Esophagus mucosa (tissue), 1 donor: ENCODE measurements at regions not wholly inside any gene's neighbourhood (a gene's known extent, or its start where the extent isn't known, plus 50 kb on each side); places are given as distances from the start of the nearest gene placed in this dataset.

ENCODE experiments used
- ATAC-seq: fragments of 200-7000 bp; cut with Tn5 transposase; one replicate; pipeline ENCODE4 v1.9.1; 2020
- donor health status: DM: yes; HTN: yes; CAD: no.

DNA sequence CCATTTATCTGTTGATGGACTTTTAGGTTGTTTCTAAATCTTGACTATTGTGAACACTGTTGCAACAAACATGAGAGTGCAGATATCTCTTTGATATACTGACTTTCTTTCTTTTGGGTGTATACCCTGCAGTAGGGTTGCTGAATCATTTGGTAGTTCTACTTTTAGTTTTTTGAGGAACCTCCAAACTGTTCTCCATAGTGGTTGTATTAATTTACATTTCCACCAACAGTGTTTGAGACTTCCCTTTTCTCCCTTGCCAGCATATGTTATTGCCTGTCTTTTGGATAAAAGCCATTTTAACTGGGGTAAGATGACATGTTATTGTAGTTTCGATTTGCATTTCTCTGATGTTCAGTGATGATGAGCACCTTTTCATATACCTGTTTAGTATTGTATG is 330.0 kb downstream of the DDX10 start:
- no peak for ATAC-seq

DNA sequence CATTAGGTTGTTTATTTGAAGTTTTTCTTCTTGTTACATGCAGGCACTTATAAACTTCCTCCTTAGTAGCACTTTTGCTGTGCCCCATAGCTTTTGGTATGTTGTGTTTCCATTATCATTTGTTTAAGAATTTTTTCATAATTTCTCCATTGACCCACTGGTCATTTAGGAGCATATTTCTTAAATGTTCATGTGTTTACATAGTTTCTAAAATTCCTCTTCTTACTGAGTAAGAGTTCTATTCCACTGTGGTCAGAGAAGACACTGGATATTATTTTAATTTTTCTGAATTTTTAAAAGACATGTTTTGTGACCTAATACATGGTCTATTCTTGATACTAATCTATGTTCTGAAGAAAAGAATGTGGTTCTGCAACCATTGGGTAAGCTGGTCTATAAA is 333.0 kb downstream of the DDX10 start:
- ATAC-seq: no peak

DNA sequence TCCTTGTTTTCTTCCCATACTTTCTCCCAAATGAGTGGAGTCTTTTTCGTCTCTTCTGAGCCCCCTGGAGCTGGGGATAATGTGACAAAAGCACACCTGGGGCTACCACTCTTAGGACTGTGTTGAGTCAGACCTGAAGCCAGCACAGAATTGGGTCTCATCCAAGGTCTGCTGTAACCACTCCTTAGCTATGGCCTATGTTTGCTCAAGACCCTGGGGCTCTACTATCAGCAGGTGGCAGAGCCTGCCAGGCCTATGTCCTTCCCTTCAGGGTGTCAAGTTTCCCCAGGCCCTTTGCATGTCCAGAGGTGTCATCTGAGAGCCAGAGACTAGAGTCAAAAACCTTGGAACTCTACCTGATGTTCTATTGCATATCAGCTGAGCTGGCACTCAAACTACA is 335.7 kb downstream of the DDX10 start:
- ATAC-seq: no peak

DNA sequence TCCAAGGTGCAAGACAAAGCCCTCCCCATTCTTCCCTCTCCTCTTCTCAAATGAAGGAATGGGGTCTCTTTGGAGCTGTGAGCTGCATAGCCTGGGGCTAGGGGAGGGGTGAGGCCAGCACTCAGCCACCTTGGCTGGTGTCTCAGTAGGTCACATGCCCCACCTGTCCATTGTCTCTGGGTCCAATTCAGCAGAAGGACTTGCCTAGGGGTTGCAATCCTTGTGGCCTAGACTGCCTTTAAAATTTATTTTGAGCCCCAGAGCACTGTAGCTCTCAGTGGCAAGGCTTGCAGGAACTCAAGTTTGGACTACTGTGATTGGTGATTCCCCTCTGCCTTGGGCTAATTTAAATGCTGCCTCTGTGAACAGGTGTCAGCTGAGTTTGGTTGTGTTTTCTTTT is 336.7 kb downstream of the DDX10 start:
- no peak for ATAC-seq

DNA sequence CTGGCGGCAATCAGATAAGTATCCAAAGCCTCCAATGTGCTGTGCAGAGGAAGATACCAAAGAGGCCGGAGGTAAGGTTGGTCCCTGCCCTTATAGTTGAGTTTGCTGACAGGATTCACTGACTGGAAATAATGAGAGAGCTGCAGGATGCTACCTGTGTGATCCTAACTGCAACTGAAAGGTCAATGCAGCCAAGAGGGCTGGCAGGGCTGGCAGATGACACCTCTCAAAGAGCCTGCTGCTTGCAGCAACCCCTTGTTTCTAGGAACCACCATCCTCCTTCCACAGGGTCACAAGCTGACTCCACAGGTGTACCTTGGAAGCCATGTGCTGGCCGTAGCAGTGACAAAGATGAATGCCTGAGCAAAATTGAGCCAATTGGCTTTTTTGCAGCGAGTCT is 348.1 kb downstream of the DDX10 start:
- no peak for ATAC-seq

DNA sequence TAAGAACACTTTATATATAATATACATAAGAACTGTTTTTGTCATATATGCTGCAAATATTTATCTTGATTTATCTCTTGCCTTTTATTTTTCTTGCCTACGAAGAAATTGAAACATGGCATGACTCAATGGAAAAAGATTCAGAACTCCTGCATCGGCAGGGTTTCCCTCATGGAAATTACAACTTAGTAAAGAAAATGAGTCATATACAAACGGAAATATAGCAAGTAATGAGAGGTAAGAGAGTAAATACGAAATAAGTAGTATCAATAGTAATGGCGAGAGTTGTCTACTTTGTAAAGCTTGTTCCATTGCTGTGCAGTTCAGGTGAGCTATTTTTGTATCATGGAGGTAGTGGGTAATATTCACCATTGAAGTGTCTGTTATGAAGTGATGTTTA is 350.4 kb downstream of the DDX10 start:
- no peak for ATAC-seq

DNA sequence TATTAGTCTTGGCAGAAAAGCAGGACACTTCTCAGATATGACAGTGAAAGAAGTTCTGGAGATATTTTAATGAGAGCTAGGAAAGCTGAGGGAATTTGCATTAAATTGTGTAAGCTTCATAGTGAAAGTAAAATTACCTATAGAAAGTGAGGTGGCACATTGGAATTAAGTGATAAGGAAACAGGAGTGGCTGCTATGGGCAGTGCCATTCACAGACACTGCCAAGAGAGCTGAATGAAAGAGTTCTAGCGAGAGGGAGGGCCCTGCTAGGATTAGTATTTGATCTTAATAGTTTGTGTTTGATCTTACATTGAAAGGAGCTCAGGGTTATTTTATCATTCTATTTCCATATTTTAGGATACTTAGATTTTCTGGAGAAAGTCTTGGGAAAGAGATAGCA is 351.9 kb downstream of the DDX10 start:
- no peak for ATAC-seq

DNA sequence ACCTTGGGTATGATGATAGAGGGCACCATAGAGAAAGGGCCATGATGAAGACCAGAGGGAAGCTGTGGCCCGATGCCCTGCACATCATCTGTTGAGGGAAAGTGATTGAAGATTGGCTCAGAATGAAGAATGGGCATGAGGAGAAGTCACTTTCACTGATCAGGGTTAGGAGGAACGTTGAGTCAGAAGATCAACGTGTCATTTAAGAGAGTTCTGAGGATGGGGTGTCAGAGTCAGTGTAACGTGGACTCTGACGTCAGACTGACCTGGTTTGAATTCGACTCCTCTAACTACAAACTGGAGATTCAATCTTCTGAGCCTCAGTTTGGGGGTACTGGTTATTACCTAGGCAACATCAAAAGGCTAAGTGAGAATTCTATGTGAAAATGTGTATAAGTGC is 352.6 kb downstream of the DDX10 start:
- ATAC-seq: no peak

DNA sequence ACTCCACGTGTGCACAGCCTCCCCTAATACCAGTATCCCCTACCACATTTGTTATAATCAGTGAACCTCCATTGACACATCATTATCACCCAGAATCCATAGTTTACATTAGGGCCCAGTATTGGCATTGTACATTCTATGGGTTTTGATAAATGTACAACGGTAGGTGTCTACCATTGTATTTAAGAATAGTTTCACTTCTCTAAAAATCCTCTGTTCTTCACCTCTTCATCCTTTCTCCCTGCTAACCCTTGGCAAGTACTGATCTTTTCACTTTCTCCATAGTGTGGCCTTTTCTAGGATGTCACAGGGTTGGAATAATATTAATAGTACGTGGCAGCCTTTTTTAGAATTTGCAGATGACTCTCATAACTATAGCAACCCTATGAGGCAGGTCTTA is 353.8 kb downstream of the DDX10 start:
- ATAC-seq: no peak

DNA sequence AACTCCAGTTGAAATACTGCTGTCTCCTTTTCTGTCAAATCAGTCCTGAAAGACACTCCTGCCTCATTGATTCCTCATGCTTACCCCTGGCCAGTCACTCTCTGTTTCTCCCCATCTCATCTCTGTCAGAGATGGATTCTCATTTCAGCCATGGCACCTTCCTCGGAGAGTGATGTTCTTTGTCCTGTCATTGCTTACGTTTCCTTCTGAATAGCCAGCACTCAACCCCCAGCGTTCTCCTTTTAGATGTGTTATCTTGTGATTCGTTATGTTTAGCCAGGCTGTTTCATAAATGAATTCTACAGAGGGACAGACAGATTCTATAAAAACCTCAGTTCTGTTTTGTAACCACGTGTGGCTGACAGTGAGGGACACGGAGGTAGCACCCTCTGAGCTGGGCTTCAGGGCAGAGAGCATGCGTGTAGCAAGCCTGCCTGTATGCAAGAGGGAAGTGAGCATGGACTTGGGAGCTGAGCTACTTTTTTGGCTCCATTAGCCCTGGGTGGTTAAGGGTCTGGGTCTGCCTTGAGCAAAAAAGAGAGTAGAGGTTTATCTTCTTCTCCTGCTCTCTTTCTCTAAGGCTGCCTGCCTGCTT is 354.6 kb downstream of the DDX10 start:
- ATAC-seq: no peak

DNA sequence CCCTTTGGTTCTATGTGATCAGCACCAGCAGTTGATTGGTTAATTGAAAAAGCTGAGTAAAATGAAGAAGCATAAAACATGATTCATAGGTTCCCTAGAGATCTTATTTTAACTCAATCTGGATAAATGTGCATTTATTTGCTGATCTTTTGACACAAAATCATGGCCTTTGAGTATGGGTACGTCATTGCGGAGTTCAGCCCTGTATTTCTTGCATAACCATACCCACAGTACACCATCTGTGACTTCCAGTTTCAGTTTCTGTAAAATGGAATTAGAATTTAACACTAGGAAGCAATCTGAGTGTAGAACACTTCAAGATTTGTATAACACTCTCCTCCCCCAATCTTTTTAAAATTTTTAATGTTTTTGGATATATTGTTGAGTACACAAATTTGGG is 358.2 kb downstream of the DDX10 start:
- ATAC-seq: no peak

DNA sequence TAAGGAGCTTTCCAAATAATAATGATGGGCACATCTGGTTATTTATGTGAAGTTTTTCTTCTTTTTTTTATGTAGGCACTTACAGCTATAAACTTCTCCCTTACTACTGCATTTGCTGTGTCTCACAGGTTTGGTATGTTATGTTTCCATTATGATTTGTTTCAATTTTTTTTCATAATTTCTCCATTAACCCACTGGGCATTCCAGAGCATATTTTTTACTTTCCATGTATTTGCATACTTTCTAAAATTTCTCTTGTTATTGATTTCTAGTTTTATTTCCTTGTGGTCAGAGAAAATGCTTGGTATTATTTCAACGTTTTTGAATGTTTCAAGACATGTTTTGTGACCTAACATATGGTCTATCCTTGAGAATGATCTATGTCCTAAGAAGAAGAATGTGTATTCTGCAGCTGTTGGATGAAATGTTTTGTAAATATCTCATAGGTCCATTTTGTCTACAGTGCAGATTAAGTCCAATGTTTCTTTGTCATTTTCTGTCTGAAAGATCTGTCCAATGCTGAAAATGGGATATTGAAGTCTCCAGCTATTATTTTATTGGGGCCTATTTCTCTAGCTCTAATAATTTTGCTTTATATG is 362.1 kb downstream of the DDX10 start:
- ATAC-seq: no peak

DNA sequence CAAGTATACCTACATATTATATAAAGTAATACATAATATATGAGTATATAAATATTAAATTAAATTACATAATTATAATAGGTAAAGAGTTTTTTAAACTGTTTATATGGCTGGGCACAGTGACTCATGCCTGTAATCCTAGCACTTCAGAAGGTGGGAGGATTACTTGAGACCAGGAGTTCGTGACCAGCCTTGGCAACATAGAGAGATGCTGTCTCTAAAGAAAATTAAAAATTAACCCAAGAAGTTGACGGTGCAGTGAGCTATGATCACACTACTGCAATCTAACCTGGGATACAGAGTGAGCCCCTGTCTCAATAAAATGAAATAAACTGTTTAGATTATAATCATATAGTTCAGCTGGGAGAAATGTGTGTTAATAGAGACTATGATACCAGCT is 363.0 kb downstream of the DDX10 start:
- ATAC-seq: no peak

DNA sequence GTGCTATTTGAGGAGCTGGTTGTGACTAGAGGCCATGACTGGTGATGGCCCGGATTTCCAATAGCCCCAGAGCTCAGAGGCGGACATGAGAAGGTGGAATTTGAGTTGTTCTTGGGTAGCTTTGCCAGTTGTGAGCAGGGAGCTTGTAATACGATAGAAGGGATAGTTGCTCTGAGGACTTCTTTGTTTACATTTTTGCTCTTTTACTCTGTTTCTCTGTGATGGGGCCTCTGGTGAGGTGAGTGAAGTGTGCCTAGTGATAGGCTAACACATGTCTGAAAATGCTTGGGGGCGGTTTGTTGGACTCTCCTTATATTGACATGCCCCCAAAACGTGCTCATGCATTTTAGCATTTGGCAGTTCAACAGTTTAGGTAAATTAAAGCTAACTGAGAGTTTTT is 365.1 kb downstream of the DDX10 start:
- ATAC-seq: no peak

DNA sequence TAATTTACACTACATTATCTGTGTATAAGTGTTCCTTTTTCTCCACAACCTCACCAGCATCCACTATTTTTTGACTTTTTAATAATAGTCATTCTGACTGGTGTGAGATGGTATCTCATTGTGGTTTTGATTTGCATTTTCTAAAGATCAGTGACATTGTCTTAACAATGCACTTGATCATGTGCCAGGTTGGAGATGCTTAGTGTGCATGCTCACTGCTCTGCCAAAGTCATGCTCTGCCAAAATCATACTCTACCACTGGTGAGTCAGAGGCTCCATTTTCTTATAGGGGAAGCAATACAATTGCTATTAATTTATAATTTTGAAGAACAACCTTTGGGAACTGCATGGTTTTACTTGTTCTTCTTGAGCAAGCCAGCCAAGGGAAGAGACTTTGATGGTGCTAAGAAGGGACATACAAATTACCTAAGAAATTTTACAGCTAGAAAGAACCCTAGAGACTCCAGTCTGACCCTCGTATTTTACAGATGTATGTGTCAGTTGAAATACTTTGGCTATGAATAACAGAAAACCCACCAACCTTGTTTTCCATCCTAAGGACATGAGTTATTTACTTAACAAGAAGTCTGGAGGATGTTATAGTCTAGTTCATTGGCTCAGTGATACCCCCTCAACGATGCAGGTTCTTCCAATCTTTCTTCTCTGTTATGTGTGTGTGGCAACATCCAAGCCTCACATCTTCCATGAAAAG is 368.9 kb downstream of the DDX10 start:
- peak; percentile 65 for ATAC-seq

DNA sequence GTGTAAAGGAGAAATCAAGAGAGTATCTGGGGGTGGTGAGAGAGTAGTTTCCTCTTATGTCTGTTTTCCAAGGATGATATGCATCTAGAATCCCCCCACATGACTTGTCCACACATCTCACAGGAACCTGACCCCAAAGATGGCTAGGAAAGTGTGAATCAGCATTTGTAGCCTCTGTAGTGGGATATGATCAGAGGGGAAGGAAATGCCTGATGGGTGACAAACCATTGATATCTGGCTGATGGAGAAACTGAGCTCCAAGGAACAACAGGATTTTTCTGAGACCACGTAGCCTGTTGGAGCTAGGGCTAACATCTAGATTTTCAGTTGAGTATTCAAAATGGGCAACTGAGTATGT is 369.4 kb downstream of the DDX10 start:
- ATAC-seq: no peak

DNA sequence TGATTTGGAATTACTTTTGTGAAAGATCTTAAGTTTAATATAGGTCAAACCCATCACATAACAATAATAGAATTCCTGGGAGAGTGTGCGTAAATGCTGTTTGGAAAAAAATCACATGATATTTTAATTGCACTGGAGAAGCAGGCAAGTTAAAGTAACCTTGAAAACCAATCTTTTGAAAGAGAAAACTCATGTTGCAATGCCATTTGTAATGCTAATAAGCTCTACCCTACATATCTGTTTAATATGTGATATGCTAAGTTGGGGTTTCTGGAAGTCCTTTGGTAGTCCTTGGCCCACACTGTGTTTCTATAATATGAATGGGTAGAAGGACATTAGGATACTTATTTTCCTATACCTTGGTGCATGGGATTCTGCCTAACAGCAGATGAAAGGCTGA is 370.4 kb downstream of the DDX10 start:
- no peak for ATAC-seq

DNA sequence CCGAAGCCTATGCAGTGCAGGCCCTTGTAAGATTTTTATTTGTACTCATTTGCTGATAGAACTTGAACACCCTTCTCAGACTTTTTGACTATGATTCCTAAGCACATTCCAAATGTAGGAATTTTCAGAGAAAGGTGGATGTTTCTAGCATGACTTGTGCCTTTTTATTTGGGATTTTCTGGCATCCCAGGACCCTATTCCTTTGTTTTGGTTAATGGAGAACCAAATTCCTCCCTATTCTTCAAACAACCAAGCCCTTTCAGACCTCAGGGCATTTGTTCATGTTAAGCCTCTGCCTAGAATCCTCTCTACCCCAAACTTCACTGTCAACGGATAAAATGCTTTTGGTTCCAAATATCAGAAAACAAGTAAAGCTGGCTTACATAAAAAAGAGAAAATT is 371.1 kb downstream of the DDX10 start:
- no peak for ATAC-seq

DNA sequence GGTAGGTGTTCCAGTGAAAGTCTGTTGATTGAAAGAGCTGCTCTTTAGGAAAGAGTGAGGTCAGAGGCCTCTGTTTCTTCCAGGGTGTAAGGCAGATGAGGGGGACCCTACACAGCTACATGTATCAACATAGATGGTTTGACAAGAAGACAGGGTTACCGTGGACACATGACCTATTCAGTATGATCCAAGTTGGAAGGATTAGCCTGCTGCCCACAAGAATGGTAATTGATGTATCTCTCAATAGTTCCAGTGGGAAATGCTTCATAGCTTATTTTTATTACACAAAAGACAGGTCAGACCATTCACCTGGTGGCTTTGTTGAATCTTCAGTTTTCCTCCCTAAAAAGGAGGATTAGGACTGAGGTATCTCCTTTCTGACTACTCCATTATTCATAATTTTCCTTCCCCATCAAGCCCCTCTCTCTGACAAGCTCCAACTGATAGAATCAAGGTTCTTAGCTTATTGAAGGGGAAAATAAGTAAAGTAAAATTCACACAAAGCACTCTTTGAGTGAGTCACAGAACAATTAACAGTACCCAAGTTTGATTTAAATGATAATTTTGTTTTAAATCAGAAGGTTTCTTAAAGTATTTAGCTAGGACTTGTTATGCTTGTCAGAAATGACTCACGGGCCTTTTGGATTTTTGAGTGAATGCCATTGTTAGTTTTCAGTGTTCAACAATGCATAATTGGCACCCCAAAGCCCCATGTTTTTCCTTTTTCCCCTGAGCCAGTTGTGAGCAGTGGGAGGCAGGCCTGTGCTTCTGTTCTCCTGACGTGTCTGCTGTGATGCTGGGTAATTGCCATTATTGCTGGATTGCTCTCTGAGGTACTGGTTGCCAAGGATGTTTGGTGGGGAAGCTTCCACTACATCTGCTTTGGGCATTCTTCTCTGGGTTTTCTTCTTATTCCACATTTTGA is 373.2 kb downstream of the DDX10 start:
- peak; percentile 71 for ATAC-seq

DNA sequence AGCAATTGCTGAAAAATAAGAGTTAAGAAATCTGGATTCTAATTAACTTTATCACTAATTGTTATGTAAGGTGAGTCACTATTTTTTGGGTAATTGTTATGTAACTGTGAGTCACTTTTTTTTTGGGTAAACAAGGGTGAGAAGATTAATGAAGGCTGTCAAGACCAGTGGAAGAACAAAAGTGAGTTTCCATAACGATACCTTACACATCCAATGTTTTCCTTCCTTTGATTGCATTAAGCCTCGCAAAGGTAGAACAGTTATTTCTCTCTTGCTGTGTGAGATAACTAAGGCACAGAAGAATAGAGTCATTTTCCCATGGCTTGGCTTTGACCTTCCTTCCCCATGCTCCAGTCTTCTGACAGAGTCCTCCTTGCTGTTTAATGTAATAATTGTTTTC is 374.7 kb downstream of the DDX10 start:
- ATAC-seq: peak; percentile 83

DNA sequence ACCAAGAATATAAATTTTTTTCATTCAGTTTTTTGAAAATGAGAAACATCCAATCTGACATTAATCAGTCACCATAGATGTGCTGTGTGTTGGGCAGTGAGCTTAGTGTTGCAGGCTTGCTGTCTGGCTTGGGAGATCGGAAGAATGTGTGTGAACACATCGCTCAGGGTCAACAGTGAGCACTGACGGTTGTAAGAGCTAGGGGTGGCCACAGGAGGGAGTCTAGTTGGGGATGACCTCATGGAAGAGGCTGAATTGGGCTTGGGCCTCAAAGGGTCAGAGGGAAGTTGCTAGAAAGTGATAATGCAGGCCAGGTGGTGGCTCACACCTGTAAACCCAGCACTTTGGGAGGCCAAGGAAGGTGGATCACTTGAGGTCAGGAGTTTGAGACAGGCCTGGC is 375.4 kb downstream of the DDX10 start:
- no peak for ATAC-seq

DNA sequence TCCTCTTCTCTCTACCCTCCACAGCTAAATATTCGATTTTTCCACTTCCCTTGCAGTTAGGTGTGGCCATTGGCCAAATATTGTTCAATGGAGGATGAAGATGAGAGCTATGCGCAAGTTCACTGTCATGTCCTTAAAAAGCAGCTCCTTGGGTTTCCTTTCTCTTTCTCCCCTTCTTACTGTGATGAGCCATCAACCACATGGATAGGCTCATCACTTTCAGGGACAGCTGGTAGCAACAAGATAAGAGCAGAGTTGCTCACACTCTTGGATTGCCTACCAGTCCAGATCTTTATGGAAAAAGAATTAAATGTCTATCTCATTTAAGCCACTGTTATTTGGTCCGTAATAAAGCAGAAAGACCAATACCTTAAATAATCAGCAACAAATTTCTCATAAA is 377.0 kb downstream of the DDX10 start:
- ATAC-seq: no peak

DNA sequence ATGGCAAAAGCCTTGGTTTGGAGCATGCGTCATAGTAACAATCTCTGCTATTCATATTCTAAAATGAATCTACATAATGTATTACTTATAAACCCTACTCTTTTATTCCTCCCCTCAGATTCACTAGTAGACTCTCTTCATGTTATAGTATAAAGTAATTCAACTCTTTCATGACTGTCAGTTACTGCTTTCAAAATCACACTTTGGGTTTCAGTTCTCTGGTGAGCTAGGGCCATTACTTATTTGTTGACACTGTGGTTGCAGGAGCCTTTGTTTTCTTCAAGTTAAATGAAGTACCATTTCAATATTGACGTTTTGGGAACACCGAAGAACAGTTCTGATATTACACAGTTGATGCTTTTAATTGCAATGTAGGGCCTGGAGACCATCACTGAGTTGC is 378.4 kb downstream of the DDX10 start:
- ATAC-seq: no peak
